HG03432 (cell line): ENCODE measurements at regions not wholly inside any gene's neighbourhood (a gene's known extent, or its start where the extent isn't known, plus 50 kb on each side); places are given as distances from the start of the nearest gene placed in this dataset.
A peak's percentile ranks its signal among the peaks of the same experiment; 100 is the strongest.

ENCODE experiments used
- ATAC-seq: cut with Tn5 transposase; IDR thresholded peaks from one replicate; pipeline ENCODE4 v1.9.1; 2021; ENCODE audit warnings: mild to moderate bottlenecking, moderate library complexity; ENCODE audit not compliant: unreplicated experiment

DNA sequence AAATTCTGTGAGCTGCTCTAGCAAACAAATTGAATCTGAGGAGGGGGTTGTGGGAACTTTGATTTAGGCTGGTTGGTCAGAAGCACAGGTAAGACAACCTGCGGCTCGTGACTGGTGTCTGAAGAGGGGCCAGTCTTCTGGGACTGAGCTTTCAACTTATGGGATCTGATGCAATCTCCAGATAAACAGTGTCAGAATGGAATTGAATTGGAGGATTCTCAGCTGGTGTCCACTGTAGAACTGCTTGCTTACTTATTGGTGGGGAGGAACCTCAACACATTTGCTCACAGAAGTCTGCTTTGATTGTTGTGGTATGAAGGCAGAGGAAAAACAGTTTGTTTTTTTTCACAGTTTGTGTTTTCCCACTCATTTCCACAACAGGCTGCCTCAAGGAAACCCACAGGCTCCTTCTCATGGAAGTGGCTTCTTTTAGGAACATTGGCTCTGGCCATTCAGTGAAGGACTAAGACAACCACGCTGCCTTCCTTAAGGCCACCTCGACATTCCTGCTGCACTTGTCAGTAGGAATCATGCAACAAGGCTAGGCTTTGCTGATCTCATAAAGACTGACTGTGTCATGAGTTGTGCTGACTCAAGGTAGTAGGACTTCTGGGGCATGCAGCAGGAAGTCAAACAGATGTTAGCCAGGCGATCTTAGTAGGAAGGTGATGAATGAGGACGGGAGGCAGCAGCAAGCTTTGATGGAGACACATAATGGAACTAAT, 104.7 kb downstream of the TSN start:
- no peak for ATAC-seq

DNA sequence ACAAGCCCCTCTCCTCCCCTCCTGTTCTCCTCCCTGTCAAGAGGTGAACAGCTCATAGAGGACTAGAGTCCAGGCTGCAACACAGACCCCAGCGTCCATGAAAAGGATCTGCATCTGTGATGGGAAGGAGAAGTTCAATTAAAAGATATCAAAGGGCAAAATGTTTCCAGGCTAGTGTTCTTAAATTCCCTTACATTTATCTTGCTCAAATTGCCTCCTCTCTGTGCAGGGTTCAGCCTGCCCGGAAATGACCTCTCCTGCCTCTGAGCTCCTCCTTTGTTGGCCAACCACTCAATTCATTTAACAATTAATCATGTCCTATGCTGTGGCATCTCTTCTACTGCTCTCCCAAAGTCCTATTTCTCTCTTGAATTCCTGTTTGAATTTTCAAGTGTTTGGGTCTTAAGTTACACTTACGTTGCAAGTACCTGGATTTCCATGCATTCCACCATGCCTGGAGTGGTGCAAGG, 105.3 kb downstream of the TSN start:
- ATAC-seq: no peak

DNA sequence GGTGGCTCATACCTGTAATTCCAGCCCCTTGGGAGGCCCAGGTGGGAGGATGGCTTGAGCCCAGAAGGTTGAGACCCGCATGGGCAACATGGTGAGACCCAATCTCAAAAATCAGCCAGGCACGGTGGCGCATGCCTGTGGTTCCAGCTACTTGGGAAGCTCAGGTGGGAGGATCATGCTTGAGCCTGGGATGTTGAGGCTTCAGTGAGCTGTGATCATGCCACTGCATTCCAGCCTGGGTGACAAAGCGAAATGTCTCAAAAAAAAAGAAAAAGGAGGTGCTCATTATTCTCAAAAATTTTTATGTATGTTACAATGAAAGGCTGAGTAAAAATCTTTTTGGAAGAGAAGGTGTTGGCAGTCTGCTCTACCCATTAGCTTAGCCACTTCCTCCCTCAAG, 106.8 kb downstream of the TSN start:
- ATAC-seq: no peak

DNA sequence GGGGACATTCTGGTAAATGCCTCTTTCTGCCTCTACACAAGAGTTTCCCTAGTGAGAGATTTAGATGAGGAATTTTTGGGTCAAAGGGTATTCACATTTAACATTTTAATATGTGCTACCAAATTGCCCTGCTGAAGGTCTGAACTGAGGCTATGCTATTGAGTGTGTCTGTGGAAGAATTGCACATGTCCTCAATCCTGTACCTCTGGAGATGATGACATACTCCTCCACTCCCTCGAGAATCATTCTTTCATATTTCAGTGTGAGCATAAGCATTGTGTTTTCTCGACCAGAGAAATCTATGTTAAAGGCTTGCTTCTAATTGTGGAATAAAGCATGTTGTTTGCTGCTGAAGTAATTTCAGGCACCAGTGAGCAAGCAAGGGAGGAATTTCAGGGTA, 110.5 kb downstream of the TSN start:
- ATAC-seq: no peak

DNA sequence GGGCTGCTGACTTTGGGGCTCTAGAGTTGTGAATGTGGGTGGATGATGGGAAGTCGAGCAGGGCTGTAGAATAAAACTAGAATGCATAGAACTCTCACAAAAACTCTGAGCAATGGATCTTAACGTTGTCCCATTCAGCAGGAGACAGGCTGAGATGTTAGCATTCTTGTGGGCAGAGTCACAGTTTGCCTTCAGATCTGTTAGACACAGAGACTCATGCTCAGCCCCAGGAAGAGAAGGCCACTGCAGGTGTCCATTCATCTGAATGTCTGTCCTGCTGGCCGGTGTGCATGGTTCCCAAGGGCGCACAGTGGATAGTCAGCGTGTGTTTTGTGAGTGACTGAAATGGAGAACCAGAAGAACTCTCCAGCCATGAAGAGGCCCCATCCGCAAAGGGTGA, 111.3 kb downstream of the TSN start:
- no peak for ATAC-seq

DNA sequence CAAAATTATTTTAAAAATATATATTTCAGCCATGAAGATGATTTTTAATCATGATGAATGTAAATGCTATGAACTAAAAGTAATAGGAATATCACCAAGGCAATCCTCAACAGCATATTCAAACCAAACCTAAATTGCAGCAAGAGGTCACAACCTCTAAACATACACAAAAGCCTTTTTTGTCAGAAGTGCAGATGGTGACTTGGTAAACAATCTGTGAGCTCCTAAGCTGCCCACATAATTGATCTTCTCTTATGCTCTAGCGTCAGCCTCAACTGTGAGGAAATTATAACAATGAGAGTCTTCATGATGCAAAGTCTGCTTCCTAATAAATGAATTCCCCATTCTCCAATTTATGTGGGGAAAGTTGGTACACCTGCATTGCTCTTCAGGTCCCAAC, 113.2 kb downstream of the TSN start:
- ATAC-seq: no peak

DNA sequence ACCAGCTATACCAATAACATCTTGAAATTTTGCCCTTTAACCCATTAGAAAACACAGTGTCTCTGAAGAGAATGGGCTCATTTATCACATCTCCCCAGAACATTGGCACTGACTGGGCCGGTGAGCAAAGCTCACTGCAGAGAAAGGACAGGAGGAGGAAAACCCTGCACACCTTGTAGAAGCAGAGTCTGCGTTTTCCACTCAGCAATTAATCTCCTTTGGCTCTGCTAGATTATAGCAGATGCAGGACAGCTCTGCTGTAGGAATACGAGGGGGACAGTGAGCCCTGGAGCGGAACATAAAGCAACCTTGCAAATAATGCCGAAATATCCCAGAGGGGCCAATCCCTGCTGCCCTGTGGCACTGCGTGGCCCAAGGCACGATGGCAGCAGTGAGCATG, 113.9 kb downstream of the TSN start:
- ATAC-seq: no peak

DNA sequence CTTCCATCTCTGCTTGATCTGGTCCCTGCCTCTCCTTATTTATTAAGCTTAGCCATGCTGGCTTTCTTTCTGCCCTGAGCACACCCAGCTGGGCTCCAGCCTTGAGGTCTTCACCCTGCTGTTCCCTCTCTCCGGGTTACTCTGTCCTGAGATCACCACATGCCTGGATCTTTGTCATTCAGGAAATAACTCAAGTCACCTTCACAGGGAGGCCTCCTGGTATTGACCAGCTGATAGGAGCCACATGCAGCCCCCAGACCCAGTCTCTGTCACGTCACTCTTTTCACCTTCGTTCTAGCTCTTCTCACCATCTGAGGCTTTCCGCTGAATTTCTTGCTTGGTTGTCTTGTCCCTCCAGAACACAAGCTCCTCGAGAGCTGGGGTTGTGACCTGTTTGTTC, 114.4 kb downstream of the TSN start:
- ATAC-seq: no peak

DNA sequence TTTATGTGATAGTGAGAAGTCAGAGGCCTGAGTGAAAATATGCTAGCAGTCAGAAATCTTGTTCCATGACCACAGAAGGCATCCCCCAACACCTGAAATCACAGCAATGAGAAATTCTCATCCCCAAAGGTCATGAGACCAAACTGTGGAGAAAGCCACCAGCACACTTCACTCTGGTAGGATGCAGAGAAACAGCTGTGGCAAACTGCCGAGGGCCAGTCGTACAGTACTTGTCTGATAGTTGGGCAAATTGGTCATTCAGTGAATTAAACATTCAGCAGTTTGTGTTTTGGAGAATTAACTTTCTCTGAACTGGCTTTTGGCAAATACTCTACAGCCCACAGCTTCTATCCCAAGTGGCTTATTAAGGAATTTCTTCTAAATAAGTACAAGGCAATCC, 117.2 kb downstream of the TSN start:
- no peak for ATAC-seq

DNA sequence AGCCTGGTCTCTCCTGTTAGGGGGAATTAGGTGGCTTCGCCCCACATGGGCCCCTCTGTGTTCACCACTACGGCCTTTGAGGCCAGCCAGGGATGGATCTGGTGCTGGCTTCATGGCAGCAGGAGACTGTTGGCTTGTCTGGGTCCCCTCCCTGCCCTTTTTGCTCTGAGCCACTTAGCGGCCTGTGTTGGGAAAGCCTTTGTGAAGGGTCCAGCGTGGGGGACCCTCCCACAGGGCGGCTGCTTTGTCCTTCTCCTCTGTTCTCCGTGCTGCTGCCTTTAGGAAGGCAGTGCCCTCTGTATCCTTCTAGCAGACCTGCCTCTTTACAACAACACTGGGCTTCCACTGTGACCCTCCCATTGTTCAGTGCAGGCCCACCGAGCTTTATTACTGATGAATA, 118.4 kb downstream of the TSN start:
- ATAC-seq: no peak

DNA sequence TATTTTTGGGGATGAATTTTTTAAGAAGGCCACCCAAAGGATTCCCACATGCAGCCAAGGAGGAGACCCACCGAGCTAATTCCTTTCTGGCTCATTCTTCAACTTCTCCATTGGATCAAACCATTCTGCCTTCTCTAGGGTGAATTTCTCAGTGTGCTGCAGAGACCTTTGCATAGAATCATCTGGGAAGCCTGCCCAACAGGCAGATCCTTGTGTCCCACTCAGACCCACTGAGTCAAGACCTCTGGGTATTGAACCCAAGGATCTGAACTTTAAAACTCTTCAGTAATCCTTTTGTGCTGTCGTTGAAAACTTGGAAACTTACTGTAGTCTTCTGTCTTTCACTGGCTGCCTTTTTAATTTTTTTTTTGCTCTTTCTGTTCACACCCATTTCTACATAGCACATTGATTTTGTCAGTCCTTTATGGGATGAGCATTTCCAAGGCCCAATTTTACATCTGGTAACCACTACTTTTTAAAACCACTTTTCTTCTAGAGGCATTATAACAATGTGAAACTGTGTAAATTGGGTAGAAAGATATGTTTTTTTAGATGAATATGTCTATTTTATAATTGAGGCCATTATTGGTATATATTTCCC, 120.2 kb downstream of the TSN start:
- ATAC-seq: no peak

DNA sequence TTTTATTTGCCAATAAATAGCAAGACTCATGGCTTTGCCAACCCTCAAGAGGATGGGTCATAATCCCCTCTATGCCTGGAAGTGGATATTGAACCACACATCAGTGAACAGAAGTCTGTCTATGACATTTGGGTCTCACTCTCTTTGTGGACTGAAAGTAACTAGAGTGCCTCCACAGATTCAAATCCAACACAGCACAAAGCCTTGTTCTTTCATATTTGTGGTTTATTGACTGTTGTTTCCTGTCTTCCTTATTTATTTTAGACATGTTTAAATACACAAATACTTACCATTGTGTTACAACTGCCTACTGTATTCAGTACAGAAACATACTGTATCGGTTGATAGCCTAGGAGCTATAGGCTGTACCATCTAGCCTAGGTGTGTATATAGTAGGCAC, 121.9 kb downstream of the TSN start:
- no peak for ATAC-seq

DNA sequence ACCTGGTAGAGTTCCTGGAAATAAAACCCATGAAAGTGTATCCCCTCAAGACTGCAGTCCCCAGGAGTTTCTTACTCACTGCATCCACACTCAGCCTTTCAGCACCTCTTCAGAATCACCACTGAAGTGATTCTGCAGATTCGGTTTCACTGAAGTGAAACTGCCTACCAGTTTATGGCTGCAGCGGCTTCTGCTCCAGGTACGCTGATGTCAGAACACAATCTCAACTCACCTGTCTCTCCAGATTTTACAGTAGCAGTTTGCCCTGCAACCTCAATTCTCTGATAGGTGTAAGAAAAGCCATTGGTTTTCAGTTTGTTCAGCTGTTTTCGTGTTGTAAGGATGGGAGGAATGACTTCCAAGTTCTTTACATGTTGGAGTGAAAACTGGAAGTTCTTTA, 124.8 kb downstream of the TSN start:
- ATAC-seq: no peak

DNA sequence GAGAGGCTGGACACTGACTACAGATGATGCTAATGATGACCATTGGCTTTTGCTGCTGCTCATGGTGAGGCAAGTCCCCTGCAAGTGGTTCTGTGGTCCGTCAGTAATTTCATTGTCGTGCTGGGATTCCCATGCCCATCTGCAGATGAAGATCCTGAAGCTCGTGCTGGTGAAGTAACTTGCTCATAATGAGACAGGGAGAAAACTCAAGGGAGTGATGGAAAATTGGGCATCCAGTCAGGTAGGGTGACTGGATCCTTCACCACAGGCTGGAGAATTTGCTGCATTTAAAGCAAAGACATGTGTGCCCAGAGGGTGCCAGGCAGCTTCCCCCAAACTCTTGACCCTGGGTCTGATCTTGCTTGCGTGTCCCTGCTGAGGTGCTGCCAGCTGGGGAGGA, 125.6 kb downstream of the TSN start:
- no peak for ATAC-seq

DNA sequence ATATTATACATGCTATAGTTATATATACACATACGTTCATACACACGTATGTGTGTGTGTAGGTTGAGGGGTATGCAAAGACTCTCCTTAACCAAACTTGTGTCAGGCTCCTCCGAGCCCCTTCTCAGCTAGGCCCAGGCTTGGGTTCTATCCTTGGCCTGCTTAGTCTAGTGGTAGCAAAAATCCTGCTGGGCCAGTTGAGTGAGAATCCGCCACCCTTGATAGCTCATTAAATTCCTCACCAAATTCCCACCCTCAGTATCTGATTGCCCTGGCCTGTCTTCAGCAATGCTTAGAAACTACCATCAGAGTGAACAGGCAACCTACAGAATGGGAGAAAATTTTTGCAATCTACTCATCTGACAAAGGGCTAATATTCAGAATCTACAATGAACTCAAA, 126.5 kb downstream of the TSN start:
- ATAC-seq: no peak

DNA sequence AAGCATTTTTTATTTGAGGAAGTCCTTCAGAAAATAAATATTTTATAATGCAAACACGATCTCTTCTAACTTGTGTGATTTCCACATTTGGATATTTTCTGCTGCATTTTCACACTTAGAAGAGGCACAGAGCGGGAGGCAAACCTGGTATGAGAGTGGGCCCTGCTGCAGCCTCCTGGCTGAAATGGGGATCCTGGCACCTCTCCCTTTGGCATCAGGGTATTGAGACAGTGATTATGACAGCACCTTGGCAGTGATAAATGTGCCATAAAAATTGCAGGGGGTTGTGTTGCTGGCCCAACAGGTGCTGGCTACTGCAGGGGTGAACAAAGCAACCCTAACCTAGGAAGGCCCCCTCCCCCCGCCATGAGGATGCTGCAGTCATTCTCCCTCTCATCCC, 128.6 kb downstream of the TSN start:
- ATAC-seq: no peak

DNA sequence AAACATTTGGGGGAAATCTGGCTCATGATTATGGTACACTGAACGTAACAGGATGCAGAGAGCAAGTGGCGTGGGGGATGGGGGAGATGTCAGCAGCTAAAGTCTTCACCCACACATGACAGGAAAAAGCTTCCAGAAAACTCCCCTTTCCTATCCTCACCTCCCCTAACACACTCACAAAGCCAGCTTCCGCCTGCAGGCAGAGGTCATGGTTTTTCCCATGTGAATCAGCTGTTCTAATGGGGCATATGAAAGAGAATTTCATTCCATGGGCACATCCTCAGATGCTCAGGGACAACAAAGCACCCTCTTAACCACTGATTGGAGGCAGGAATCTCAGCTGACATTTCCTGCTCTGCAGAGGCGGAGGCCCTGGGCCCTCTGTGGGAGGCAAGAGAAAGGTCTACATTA, 129.1 kb downstream of the TSN start:
- no peak for ATAC-seq

DNA sequence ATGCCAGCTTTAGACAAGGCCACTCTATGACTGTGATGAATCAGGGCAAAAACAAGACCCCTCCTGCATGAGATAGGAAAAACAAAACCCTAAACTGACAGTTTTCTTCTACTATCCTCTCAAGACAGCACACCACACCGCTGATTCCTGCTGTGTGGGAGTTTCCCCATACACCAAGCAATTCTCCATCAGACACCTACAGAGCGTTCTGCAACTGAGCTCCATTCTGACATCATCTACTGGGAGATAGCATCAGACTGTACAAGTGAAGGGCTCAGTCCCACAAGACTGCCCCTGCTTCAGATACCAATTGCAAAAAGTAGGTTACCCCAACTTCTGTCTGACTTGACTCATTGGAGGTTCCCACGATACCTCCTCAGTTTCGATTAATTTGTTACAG, 130.6 kb downstream of the TSN start:
- no peak for ATAC-seq

DNA sequence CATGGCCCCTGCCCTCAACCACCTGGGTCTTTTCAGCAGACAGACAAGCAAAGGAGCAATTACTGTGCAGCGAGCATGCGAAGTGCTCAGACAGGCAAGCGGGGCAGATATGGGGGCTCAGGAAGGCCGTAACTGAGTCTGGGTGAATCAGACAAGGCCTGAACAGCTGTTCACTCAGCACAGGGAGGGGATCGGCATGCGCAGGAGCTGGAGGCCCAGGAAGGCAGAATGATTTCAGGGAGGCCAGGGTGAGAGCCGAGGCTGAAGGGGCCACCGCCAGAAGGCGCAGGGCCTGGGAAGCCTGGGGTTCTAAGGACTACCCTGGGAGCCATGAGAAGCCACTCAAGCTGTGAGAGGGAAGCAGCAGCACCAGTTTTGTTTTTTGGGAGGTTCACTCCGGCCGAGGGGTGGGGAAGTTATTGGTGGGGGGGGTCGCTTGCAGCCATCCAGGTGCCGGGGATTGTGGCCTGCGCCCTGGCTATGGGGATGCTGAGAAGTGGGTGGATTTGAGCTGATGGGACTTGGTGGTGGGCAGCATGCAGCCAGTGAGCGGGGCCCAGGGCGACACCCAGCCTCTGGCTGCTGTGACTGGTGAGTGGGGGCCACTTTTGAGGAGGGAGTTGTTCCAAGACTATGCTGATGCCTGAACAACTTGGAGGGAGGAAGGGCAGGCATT, 132.2 kb downstream of the TSN start:
- peak; percentile 16 for ATAC-seq

DNA sequence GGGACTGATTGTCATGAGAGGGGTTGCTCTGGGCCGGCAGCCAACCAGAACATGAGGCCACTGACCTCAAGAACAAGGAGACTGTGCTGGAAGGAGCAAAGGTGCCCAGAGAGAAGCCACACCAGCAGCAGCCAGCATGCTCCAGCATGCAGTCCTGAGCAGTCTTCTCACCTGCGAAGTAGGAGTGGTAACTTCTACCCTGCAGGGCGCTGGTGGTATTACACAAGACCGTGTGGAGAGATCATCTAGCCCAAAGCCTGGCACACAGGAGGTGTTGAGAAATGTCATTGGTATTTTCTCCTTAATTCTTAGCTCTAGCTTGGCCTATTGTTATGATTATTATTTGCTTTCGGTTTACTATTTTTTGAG, 132.7 kb downstream of the TSN start:
- peak; percentile 82 for ATAC-seq

DNA sequence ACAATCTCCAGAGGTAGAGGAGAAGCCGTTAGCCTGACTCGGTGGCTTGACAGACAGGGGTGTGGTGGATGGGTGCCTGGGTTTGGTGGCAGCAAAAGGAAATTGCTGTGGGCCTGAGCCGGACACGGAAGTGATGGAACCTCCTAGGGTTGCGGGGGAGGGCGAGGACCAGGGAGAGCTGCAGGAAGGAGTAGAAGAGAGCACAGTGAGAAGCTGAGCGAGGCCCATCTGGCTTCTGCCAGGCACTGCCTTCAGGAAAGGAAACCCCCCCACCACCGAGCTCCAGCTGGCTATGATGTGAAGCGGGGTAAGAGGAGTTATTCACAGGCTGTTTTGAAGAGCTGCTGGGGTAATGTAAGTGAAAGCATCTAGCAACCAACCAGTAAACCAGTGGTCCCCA, 134.6 kb downstream of the TSN start:
- ATAC-seq: no peak
